ENCODE measurements at regions not wholly inside any gene's neighbourhood (a gene's known extent, or its start where the extent isn't known, plus 50 kb on each side); places are given as distances from the start of the nearest gene placed in this dataset.

DNA sequence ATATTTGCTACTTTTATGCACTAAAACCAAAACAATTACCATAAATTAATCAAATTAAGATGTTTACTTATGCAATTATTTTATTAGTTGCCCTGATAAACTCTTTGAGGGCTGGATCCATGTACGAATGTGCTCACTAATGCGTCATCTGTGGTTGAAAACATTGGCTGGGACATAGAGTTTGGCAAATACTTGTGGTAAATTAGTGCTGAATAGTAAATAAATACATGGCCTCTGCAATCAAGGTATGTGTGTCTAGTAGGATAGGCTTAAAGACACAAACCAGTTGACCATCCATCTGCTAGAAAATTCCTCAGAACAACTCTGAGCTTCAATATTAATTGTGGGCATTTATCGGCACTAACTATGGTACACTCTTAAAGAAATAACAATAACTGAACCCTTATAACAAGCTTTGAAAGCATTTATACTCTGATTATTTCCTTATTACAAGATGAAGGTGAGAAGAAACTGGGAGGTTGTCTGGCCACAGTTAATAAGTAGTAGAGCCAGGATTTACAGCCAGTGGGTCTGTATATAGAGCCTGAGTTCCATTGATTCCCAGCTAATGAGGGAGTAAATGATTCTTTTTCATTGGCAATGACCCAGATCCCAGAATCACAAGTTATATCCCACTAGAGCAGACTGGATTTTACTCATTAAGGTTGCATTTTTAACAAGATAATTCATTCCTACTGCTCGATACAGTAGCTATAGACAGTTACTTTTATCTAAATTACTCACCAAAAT is 169.5 kb upstream of the CNTN6 start:
- no peak overlapping the region for H3K4me3 Mint-ChIP-seq (ENCODE audit: unreplicated experiment)
- H3K27ac Mint-ChIP-seq (ENCODE audit: unreplicated experiment) = no peak overlapping the region
- no peaks in the 10 kb centered on the region for H3K9me3 Mint-ChIP-seq (ENCODE audit: unreplicated experiment)
- DNase-seq = no peak
- no peaks in the 10 kb centered on the region for H3K27me3 Mint-ChIP-seq (ENCODE audit: unreplicated experiment)
- no peak for TF ChIP-seq CTCF (IDR thresholded peaks at IDR 0.05; ENCODE audit: partially characterized antibody, unreplicated experiment)
- no peaks in the 10 kb centered on the region for H3K36me3 Mint-ChIP-seq (ENCODE audit: unreplicated experiment)
- no peaks in the 10 kb centered on the region for H3K4me1 Mint-ChIP-seq (ENCODE audit: low read depth, unreplicated experiment)

- H3K27ac Mint-ChIP-seq (ENCODE audit: unreplicated experiment) = no peak overlapping the region
- no peaks in the 10 kb centered on the region for H3K36me3 Mint-ChIP-seq (ENCODE audit: unreplicated experiment)
- peaks cover 27% of the 10 kb centered on the region for H3K4me1 Mint-ChIP-seq (ENCODE audit: low read depth, unreplicated experiment)
- peaks cover 3% of the 10 kb centered on the region for H3K27me3 Mint-ChIP-seq (ENCODE audit: unreplicated experiment)
- no peak for DNase-seq
- no peak overlapping the region for H3K4me3 Mint-ChIP-seq (ENCODE audit: unreplicated experiment)
- H3K9me3 Mint-ChIP-seq (ENCODE audit: unreplicated experiment) = peaks cover 3% of the 10 kb centered on the region
- no peak for TF ChIP-seq CTCF (IDR thresholded peaks at IDR 0.05; ENCODE audit: partially characterized antibody, unreplicated experiment)
Measured at GRCh38 chr3:930866-931265, 162.0 kb upstream of the CNTN6 start.

GRCh38 chr3:933326-933725 is 159.5 kb upstream of the CNTN6 start:
- H3K4me3 Mint-ChIP-seq (ENCODE audit: unreplicated experiment) = peak overlapping the region; percentile 82
- peaks cover 3% of the 10 kb centered on the region for H3K27me3 Mint-ChIP-seq (ENCODE audit: unreplicated experiment)
- peaks cover 3% of the 10 kb centered on the region for H3K9me3 Mint-ChIP-seq (ENCODE audit: unreplicated experiment)
- H3K4me1 Mint-ChIP-seq (ENCODE audit: low read depth, unreplicated experiment) = peaks cover 27% of the 10 kb centered on the region
- DNase-seq = peak; percentile 56
- H3K27ac Mint-ChIP-seq (ENCODE audit: unreplicated experiment) = peak overlapping the region; percentile 90
- TF ChIP-seq CTCF (IDR thresholded peaks at IDR 0.05; ENCODE audit: partially characterized antibody, unreplicated experiment) = no peak
- no peaks in the 10 kb centered on the region for H3K36me3 Mint-ChIP-seq (ENCODE audit: unreplicated experiment)

DNA sequence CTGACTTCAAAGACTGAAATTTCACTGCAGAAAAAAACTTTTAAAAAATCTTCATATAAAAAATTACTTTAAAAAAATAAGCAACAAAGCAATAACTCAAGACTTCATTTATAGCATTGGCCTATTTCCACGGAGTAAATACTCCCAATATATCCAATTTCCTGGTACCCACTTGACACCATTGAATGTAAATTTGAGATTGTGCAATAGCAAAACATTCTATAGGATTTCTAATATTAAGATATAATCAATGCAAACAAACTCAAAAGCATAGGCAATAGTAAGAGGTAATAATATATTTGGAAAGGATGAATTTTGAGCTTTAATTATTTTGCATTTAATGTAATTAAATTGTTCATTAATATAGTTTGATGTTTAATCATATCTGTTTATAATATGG is 148.0 kb upstream of the CNTN6 start:
- no peaks in the 10 kb centered on the region for H3K27me3 Mint-ChIP-seq (ENCODE audit: unreplicated experiment)
- no peak for DNase-seq
- no peaks in the 10 kb centered on the region for H3K36me3 Mint-ChIP-seq (ENCODE audit: unreplicated experiment)
- TF ChIP-seq CTCF (IDR thresholded peaks at IDR 0.05; ENCODE audit: partially characterized antibody, unreplicated experiment) = no peak
- no peaks in the 10 kb centered on the region for H3K9me3 Mint-ChIP-seq (ENCODE audit: unreplicated experiment)
- H3K4me1 Mint-ChIP-seq (ENCODE audit: low read depth, unreplicated experiment) = no peaks in the 10 kb centered on the region
- H3K27ac Mint-ChIP-seq (ENCODE audit: unreplicated experiment) = no peak overlapping the region
- no peak overlapping the region for H3K4me3 Mint-ChIP-seq (ENCODE audit: unreplicated experiment)

GRCh38 chr3:945738-946137 is 147.1 kb upstream of the CNTN6 start:
- Mint-ChIP-seq H3K27ac (ENCODE audit: unreplicated experiment) (no peak overlapping the region), H3K4me1 (ENCODE audit: low read depth, unreplicated experiment) (no peaks in the 10 kb centered on the region), H3K27me3 (ENCODE audit: unreplicated experiment) (no peaks in the 10 kb centered on the region), H3K4me3 (ENCODE audit: unreplicated experiment) (no peak overlapping the region), H3K36me3 (ENCODE audit: unreplicated experiment) (no peaks in the 10 kb centered on the region), H3K9me3 (ENCODE audit: unreplicated experiment) (no peaks in the 10 kb centered on the region)
- no peak for TF ChIP-seq CTCF (IDR thresholded peaks at IDR 0.05; ENCODE audit: partially characterized antibody, unreplicated experiment)
- DNase-seq = no peak

All from glutamatergic neuron (in vitro differentiated cells).